Esophagus muscularis mucosa (tissue), 4 donors: ENCODE measurements at regions not wholly inside any gene's neighbourhood (a gene's known extent, or its start where the extent isn't known, plus 50 kb on each side); places are given as distances from the start of the nearest gene placed in this dataset.

Experiments
- CTCF ChIP-seq, 3 experiments: fragments of 200-600 bp in 2 of 3; fragments of 450-650 bp in 1 of 3; sonication (generic) in 2 of 3; IDR thresholded peaks; one replicate each; pipeline ENCODE4 v1.5.1; 2017 to 2019; ENCODE audit warnings: antibody characterized with exemption in 3 of 3, mild to moderate bottlenecking in 2 of 3, moderate library complexity in 1 of 3
- EP300 ChIP-seq: sonication (generic); formaldehyde crosslinking; IDR thresholded peaks from one replicate; pipeline ENCODE4 v1.6.1; 2017; ENCODE audit warnings: antibody characterized with exemption
- POLR2A ChIP-seq: fragments of 450-650 bp; IDR thresholded peaks from one replicate; pipeline ENCODE4 v1.6.1; 2017; ENCODE audit warnings: antibody characterized with exemption, moderate library complexity, mild to moderate bottlenecking, low read depth

DNA sequence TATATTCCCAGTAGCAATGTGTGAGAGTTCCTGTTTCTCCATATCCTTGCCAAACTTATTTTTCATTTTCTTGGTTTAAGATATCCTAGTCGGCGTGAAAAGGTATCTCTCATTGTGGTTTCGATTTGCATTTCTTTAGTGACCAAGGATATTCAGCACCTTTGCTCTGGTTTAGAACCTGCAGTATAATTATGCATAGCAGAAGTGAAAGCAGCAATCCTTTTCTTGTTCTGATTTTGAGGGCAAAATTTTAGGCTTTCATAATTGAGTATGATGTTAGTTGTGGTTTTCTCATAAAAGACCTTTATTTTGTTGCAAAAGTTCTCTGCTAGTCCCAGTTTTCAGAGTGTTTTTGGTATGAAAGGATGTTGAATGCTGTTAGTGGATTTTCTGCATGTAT is 491.0 kb downstream of the FGF9 start:
- TF ChIP-seq CTCF (IDR thresholded peaks at IDR 0.05) (no peak), POLR2A (no peak), EP300 (no peak)
